GM10248 (cell line): ENCODE measurements at regions not wholly inside any gene's neighbourhood (a gene's known extent, or its start where the extent isn't known, plus 50 kb on each side); places are given as distances from the start of the nearest gene placed in this dataset.

ENCODE experiments used
- CTCF ChIA-PET: fragments of 300-600 bp; sonication (Branson Sonifier 250); formaldehyde crosslinking; extraction: SDS; loops from one replicate; lab custom pipeline; 2021; ENCODE audit warnings: antibody characterized with exemption; lab: Yijun Ruan, JAX
- POLR2A ChIA-PET: fragments of 350-650 bp; sonication (Branson Sonifier 250); formaldehyde crosslinking; extraction: SDS; loops from one replicate; lab custom pipeline; 2020; ENCODE audit warnings: antibody characterized with exemption; lab: Yijun Ruan, JAX
- DNase-seq: peaks from one replicate; pipeline ENCODE4 v3.0.0; 2012; ENCODE audit errors: extremely low spot score
- CTCF ChIP-seq: IDR thresholded peaks from 2 replicates; pipeline ENCODE4 v1.5.1; 2012; ENCODE audit warnings: mild to moderate bottlenecking, low read depth; ENCODE audit errors: extremely low read depth, missing control alignments, control extremely low read depth

GRCh38 chr1:68994096-68994495 lies 497.2 kb upstream of the DEPDC1 start:
- ChIA-PET POLR2A (no interaction called here), CTCF (no interaction called here)
- no peak for DNase-seq
- no peak for TF ChIP-seq CTCF

GRCh38 chr1:69016468-69016867 lies 519.6 kb upstream of the DEPDC1 start:
- no peak for DNase-seq
- ChIA-PET POLR2A (no interaction called here), CTCF (interaction anchor here (0.9 to 1.1 kb wide), 2 partner anchors 17 to 40 kb away, joined by 3 read pairs; no protein-coding TSS in a partner anchor)
- no peak for TF ChIP-seq CTCF

GRCh38 chr1:69029649-69030048 lies 532.8 kb upstream of the DEPDC1 start:
- CTCF ChIA-PET: no interaction called here
- TF ChIP-seq CTCF: no peak
- DNase-seq: no peak
- POLR2A ChIA-PET: no interaction called here

- ChIA-PET CTCF (interaction anchor here (1.6 kb wide), 1 partner anchor 11 kb away, joined by 5 read pairs; no protein-coding TSS in a partner anchor), POLR2A (no interaction called here)
- DNase-seq: no peak
- TF ChIP-seq CTCF: no peak
These were observed 529.3 kb upstream of the LRRC7 start for GRCh38 chr1:69038379-69038778.

GRCh38 chr1:69045572-69045971 lies 522.1 kb upstream of the LRRC7 start:
- CTCF ChIA-PET: no interaction called here
- DNase-seq: no peak
- TF ChIP-seq CTCF: no peak
- POLR2A ChIA-PET: no interaction called here

GRCh38 chr1:69055194-69055593 lies 512.5 kb upstream of the LRRC7 start:
- ChIA-PET CTCF (interaction anchor here (1.4 kb wide), 1 partner anchor 82 kb away, joined by 3 read pairs; no protein-coding TSS in a partner anchor), POLR2A (no interaction called here)
- DNase-seq: no peak
- no peak for TF ChIP-seq CTCF
